ENCODE measurements at regions not wholly inside any gene's neighbourhood (a gene's known extent, or its start where the extent isn't known, plus 50 kb on each side); places are given as distances from the start of the nearest gene placed in this dataset.
"Not testable (repeated sequence)": the region's sequence is repeated elsewhere in the genome, so short reads cannot be mapped to it uniquely, and the experiment has no call there.

- no peak for DNase-seq (ENCODE audit: extremely low read depth, low read depth)
- TF ChIP-seq CTCF (IDR thresholded peaks at IDR 0.05; ENCODE audit: low read depth, low read length, missing control alignments): no peak
- no peak overlapping the region for H3K4me3 ChIP-seq (replicated peaks; ENCODE audit: low read depth, low read length)
Observed at GRCh38 chr14:105761842-105762241, 235.5 kb downstream of the TMEM121 start.

- not testable (repeated sequence) for DNase-seq (ENCODE audit: extremely low read depth, low read depth); H3K4me3 ChIP-seq (replicated peaks; ENCODE audit: low read depth, low read length)
Observed at GRCh38 chr14:105762262-105762661, 235.9 kb downstream of the TMEM121 start.

- DNase-seq (ENCODE audit: extremely low read depth, low read depth); H3K4me3 ChIP-seq (replicated peaks; ENCODE audit: low read depth, low read length): not testable (repeated sequence)
Observed at GRCh38 chr14:105764254-105764901, 238.0 kb downstream of the TMEM121 start.

- not testable (repeated sequence) for H3K4me3 ChIP-seq (replicated peaks; ENCODE audit: low read depth, low read length); DNase-seq (ENCODE audit: extremely low read depth, low read depth)
Observed at GRCh38 chr14:105765072-105765825, 238.9 kb downstream of the TMEM121 start.

- no peak for DNase-seq (ENCODE audit: extremely low read depth, low read depth)
- TF ChIP-seq CTCF (IDR thresholded peaks at IDR 0.05; ENCODE audit: low read depth, low read length, missing control alignments): no peak
Observed at GRCh38 chr14:105765893-105766614, 239.7 kb downstream of the TMEM121 start.

GRCh38 chr14:105767315-105767714, 240.9 kb downstream of the TMEM121 start:
- no peak overlapping the region for H3K4me3 ChIP-seq (replicated peaks; ENCODE audit: low read depth, low read length)
- TF ChIP-seq CTCF (IDR thresholded peaks at IDR 0.05; ENCODE audit: low read depth, low read length, missing control alignments): no peak
- no peak for DNase-seq (ENCODE audit: extremely low read depth, low read depth)

More at GRCh38 chr14:105765893-105766614, 239.7 kb downstream of the TMEM121 start:
- no peak overlapping the region for H3K4me3 ChIP-seq (replicated peaks; ENCODE audit: low read depth, low read length)

- not testable (repeated sequence) for DNase-seq (ENCODE audit: extremely low read depth, low read depth); H3K4me3 ChIP-seq (replicated peaks; ENCODE audit: low read depth, low read length)
Observed at GRCh38 chr14:105768039-105768438, 241.7 kb downstream of the TMEM121 start.

GRCh38 chr14:105769061-105769730, 242.8 kb downstream of the TMEM121 start:
- H3K4me3 ChIP-seq (replicated peaks; ENCODE audit: low read depth, low read length); DNase-seq (ENCODE audit: extremely low read depth, low read depth): not testable (repeated sequence)

GRCh38 chr14:105770619-105771216, 244.3 kb downstream of the TMEM121 start:
- DNase-seq (ENCODE audit: extremely low read depth, low read depth); H3K4me3 ChIP-seq (replicated peaks; ENCODE audit: low read depth, low read length): not testable (repeated sequence)

- H3K4me3 ChIP-seq (replicated peaks; ENCODE audit: low read depth, low read length); DNase-seq (ENCODE audit: extremely low read depth, low read depth): not testable (repeated sequence)
Observed at GRCh38 chr14:105771261-105772226, 245.2 kb downstream of the TMEM121 start.

GRCh38 chr14:105772710-105773250, 246.4 kb downstream of the TMEM121 start:
- DNase-seq (ENCODE audit: extremely low read depth, low read depth); H3K4me3 ChIP-seq (replicated peaks; ENCODE audit: low read depth, low read length): not testable (repeated sequence)

Measured in HFF-Myc (cell line).